HG03135 (cell line): ENCODE measurements at regions not wholly inside any gene's neighbourhood (a gene's known extent, or its start where the extent isn't known, plus 50 kb on each side); places are given as distances from the start of the nearest gene placed in this dataset.
"Not testable (repeated sequence)": the region's sequence is repeated elsewhere in the genome, so short reads cannot be mapped to it uniquely, and the experiment has no call there.

Experiments used
- ATAC-seq: cut with Tn5 transposase; IDR thresholded peaks from one replicate; pipeline ENCODE4 v1.9.1; 2021; ENCODE audit warnings: mild to moderate bottlenecking, moderate library complexity; ENCODE audit not compliant: unreplicated experiment

GRCh38 chr7:109868215-109868860 lies 1222.6 kb upstream of the LRRN3 start:
- ATAC-seq, result no peak

GRCh38 chr7:109873296-109873695 lies 1217.6 kb upstream of the LRRN3 start:
- no peak for ATAC-seq

- no peak for ATAC-seq
Observed at GRCh38 chr7:109879287-109879828, 1211.6 kb upstream of the LRRN3 start.

DNA sequence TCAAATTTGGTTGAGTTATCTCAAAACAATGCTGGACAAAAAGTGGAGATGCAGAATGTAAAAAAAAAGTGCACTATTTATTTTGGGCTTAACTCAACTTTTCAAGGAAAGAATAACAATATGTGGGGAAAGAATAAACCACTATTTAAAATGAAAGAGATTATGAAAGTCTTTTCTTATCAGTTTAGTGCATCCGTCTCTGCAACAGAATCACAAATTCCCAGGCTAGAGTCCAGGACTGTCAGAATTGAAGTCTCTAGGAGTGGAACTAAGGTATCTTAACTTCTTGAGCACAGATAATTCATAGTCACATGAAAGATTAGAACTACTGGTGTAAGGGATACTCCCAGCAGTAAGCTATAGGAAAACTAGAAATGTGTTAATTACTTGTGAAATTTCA lies 1200.3 kb upstream of the LRRN3 start:
- ATAC-seq, result no peak

DNA sequence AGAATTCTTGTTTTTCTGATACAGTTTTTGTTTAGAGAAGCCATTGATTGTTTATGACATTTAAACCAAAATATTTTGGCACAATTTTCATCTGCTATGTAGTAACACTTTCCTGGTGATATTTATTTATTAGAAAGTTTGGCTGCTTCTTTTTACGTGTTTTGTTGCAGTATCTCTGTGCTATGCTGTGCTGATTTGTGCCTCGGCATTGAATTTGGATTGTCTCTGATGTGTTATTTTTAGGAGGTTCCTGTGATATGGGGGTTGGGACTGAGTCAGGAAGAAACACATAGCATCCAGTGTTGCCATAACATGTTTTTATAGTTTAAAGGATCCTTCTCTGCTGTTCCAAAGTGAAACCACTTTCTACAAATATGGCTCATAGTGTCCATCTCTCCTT lies 1197.7 kb upstream of the LRRN3 start:
- ATAC-seq, result no peak

GRCh38 chr7:109895536-109895935 lies 1195.4 kb upstream of the LRRN3 start:
- no peak for ATAC-seq

DNA sequence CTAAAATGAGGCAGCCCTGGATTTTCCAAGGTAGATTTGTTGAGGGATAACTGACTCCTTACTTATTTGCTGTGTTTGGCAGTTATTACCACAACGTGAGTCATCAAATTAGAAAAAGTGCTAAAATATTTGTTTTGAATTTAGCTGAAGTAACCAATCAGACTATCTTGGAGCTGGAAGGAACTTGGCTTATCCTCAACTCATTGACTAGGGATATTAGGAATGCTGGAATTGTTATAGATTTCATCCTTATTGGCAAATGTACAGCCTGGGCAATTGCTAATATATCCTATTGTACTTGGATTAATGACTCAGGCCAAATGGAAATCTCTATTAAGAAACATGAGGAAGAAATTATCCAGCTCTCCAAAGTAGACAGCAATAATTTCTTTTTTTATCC lies 1189.0 kb upstream of the LRRN3 start:
- no peak for ATAC-seq

DNA sequence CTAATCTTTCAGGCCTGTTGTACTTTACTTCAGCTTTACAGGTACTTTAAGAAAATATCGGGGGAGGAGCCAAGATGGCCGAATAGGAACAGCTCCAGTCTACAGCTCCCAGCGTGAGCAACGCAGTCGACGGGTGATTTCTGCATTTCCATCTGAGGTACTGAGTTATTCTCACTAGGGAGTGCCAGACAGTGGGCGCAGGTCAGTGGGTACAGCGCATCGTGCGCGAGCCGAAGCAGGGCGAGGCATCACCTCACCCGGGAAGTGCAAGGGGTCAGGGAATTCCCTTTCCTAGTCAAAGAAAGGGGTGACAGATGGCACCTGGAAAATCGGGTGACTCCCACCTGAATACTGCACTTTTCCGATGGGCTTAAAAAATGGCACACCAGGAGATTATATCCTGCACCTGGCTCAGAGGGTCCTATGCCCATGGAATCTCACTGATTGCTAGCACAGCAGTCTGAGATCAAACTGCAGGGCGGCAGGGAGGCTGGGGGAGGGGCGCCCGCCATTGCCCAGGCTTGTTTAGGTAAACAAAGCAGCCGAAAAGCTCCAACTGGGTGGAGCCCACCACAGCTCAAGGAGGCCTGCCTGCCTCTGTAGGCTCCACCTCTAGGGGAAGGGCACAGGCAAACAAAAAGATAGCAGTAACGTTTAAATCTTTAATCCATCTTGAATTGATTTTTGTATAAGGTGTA lies 1185.4 kb upstream of the LRRN3 start:
- ATAC-seq, result not testable (repeated sequence)

- ATAC-seq, result no peak
Observed at GRCh38 chr7:109915670-109916069, 1175.3 kb upstream of the LRRN3 start.

- no peak for ATAC-seq
Observed at GRCh38 chr7:109926738-109927137, 1164.2 kb upstream of the LRRN3 start.

DNA sequence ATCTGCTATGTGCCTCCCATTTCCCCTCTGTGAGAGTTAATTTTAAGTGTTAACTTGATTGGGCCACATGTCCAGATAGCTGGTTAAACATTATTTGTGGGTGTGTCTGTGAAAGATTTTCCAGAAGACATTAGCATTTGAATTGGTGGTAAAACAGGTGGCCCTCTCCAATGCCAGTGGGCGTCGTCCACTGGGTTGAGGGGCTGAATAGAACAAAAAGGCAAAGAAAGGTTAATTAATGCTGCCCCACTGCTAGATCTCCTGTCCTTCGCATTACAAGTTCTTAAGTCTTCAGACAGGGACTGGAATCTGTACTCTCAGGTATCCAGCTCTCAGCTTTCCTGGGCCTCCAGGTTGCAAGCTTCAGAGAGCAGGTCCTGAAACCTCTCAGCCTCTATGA lies 1160.9 kb upstream of the LRRN3 start:
- ATAC-seq, result no peak

DNA sequence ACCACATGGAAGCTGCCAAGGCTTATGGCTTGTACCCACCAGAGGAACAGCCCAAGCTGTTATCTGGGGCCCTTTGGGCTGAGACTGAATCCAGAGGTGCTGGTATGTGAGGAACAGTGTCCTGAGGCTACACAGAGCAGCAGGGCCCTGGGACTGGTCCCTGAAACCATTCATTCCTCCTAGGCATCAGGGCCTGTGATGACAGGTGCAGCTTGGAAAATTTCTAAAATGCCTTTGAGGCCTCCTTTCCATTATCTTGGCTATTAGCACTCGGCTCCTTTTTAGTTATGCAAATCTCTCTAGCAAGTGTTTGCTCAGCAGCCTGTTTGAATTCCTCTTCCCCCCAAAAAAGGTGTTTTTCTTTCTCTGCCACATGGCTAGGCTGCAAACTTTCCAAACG lies 1151.7 kb upstream of the LRRN3 start:
- no peak for ATAC-seq

DNA sequence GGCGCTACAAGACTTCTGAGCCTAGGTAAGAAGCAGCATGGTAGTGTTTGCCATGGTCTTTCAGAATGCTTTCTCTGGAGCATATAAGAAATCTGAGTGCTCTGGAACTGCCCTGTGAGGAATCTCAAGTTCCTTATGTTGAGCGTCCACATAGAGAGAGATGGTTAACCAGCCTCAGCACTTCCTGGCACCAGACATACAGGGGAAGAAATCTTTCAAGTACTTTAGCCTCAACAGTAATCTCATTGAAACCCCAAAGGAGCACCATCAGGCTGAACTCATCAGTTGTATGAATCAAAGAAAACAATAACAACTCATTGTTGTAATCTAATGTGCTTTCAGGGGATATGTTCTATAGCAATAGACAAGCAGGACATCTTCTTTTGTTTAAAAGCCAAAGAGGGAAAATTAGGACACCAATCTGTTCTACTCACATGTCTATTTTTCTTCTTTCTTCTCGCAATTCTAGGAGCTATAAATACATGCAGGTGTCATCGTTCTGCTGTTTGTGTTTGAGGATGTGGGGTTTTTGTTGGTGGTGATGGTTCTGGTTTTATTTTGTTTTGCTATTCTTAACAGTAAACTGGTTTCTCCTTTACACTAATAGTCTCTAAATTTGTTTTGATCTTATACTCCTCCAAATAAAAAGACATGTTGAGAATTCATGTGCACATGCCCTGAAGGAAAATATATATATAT lies 1145.0 kb upstream of the LRRN3 start:
- no peak for ATAC-seq

DNA sequence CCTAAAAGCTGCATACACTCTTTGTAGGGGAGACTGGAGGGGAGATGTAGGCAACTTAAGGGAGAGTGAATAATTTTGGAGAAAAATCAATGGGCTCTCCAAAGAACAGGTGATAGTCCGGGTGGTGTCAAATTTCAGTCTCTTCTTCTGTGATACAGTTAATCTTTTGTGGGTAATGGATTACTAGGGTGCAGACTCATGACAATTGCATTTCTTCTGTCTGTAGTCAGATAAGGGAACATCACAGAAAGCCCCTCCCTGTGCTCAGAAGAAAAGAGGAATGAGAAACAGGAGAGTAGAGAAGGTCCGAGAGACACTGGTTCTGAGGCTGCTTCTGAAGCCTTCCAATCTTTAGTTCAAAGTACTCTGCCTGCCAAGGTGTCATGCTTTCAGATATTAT lies 1140.7 kb upstream of the LRRN3 start:
- ATAC-seq, result no peak

DNA sequence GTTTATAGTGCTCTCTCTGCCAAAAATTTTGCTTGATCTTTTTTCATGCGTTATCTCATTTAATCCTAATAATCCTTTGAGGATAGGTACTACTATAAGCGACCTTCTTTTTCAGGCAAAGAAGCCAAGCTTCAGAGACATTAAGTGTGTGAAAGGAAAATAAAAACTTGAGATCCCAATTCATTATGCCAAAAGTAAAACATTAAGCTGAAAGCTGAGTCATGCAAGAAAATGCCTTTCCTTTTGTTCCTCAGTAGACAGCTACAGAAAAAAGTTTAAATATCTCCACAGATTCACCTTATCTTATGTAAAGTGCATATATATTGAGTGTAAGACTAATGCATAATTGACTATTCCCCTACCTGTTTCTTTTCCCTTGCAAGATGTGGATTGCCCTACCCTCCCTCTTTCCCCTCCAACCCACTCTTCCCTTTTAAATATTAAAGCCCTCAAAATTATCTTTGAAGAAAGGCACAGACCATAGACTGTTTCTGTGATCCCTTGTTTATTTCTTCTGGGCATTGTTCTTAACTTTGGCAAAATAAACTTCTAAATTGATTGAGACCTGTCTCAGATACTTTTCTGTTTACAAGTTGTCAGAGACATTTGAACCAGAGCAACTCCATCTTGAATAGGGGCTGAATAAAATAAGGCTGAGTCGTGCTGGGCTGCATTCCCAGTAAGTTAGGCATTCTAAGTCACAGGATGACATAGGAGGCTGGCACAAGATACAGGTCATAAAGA lies 1139.9 kb upstream of the LRRN3 start:
- no peak for ATAC-seq

DNA sequence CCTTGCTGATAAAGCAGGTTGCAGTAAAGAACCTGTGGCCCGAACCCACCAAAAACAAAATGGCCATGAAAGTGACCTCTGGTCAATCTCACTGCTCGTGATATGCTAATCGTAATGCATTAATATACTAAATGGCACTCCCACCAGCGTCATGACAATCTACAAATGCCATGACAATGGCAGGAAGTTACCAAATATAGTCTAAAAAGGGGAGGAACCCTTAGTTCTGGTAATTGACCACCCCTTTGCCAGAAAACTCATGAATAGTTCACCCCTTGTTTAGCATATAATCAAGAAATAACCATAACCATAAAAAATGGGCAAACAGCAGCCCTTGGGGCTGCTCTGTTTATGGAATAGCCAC lies 1139.4 kb upstream of the LRRN3 start:
- ATAC-seq, result no peak

DNA sequence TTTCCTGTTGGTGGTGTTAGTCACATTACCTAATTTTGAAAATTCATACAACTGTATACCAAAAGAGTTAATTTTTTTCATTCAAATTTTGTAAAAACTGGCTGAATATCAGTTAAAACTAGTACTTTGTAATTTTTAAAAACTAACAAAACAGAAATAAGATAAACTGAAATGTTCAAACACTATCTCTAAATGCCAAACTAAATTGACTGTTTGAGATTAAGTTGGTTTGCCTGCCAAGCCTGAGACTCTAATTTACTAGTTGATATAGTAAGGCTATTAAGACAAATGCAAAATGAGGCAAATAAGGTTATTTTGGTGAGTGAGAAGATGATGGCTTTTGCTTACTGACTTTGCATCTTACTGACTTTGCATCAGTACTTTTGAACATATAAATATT lies 1134.9 kb upstream of the LRRN3 start:
- no peak for ATAC-seq

DNA sequence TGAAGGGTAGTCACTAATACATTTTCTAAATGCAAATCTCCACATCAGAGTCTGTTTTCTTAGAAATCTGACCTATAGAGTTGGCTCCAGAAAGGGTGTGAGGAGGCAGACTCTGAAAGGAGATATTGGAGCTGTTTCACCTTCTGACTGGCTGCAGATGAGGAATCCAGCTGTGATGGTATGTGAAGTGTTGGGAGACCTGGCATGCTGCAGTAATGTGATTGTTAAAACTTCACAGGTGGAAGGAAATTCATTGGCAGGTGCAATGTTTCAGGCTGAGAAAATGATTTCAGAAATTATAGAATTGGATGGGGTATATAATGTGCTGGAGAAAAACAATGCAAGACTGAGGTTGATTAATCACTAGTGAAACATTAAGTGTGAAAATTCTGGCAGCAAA lies 1134.0 kb upstream of the LRRN3 start:
- no peak for ATAC-seq

DNA sequence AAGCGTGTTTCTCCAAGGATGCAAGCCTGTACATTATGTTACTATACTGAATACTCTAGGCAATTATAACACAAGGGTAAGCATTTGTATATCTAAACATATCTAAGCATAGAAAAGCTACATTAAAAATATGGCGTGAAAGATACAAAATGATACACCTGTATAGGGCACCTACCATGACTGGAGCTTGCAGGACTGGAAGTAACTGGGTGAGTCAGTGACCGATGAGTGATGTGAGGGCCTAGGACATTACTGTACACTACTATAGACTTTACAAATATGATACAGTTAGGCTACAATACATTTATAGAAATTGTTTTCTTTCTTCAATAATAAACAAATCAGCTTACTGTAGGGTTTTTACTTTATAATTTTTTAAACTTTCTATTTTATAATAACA lies 1127.2 kb upstream of the LRRN3 start:
- ATAC-seq, result no peak

GRCh38 chr7:109964780-109965179 lies 1126.1 kb upstream of the LRRN3 start:
- no peak for ATAC-seq

DNA sequence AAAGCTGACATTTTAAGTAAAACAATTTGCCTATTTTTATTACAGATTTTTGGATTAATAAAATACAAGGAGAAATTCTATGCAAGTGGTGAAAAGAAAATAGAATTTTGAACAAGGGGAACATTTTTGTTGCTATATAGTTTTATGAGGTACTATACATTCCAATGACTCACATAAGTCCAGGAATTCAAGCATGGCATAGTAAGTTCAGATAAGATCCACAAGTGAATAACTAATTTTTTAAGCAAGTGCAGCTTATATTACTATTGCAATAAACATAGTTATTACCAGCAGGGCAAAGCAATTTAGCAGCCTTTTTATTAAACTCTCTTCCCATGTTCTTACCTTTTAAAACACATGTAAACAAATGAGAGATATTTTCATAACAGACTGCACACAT lies 1123.5 kb upstream of the LRRN3 start:
- ATAC-seq, result no peak
